HG03558 (cell line): ENCODE measurements at regions not wholly inside any gene's neighbourhood (a gene's known extent, or its start where the extent isn't known, plus 50 kb on each side); places are given as distances from the start of the nearest gene placed in this dataset.

Experiments used
- ATAC-seq: cut with Tn5 transposase; IDR thresholded peaks from one replicate; pipeline ENCODE4 v1.9.1; 2021; ENCODE audit warnings: moderate number of reproducible peaks; ENCODE audit not compliant: unreplicated experiment; ENCODE audit errors: extremely low read depth

- ATAC-seq: no peak
Measured at GRCh38 chr7:10688544-10688943, 285.1 kb upstream of the PHF14 start.

GRCh38 chr7:10696064-10696463 lies 277.6 kb upstream of the PHF14 start:
- ATAC-seq: no peak

- ATAC-seq: no peak
Measured at GRCh38 chr7:10703059-10703458, 270.6 kb upstream of the PHF14 start.

GRCh38 chr7:10703981-10704380 lies 269.7 kb upstream of the PHF14 start:
- no peak for ATAC-seq

GRCh38 chr7:10704653-10705052 lies 269.0 kb upstream of the PHF14 start:
- ATAC-seq: no peak

- ATAC-seq: peak; percentile 99
Measured at GRCh38 chr7:10706875-10707493, 266.7 kb upstream of the PHF14 start.

GRCh38 chr7:10707519-10707918 lies 266.2 kb upstream of the PHF14 start:
- no peak for ATAC-seq

- ATAC-seq: no peak
Measured at GRCh38 chr7:10708447-10708846, 265.2 kb upstream of the PHF14 start.

GRCh38 chr7:10718768-10719167 lies 254.9 kb upstream of the PHF14 start:
- ATAC-seq: no peak

GRCh38 chr7:10720042-10720441 lies 253.6 kb upstream of the PHF14 start:
- no peak for ATAC-seq

- ATAC-seq: no peak
Measured at GRCh38 chr7:10721289-10721688, 252.4 kb upstream of the PHF14 start.

GRCh38 chr7:10723832-10724231 lies 249.8 kb upstream of the PHF14 start:
- no peak for ATAC-seq

- ATAC-seq: no peak
Measured at GRCh38 chr7:10724449-10724848, 249.2 kb upstream of the PHF14 start.

GRCh38 chr7:10727636-10728035 lies 246.0 kb upstream of the PHF14 start:
- no peak for ATAC-seq

- ATAC-seq: no peak
Measured at GRCh38 chr7:10731253-10731773, 242.4 kb upstream of the PHF14 start.

- no peak for ATAC-seq
Measured at GRCh38 chr7:10733747-10734146, 239.9 kb upstream of the PHF14 start.

- ATAC-seq: no peak
Measured at GRCh38 chr7:10734595-10734994, 239.1 kb upstream of the PHF14 start.

GRCh38 chr7:10739401-10739800 lies 234.3 kb upstream of the PHF14 start:
- no peak for ATAC-seq

GRCh38 chr7:10740805-10741204 lies 232.9 kb upstream of the PHF14 start:
- ATAC-seq: no peak

GRCh38 chr7:10756981-10757380 lies 216.7 kb upstream of the PHF14 start:
- ATAC-seq: no peak

GRCh38 chr7:10759120-10759519 lies 214.6 kb upstream of the PHF14 start:
- ATAC-seq: no peak

- no peak for ATAC-seq
Measured at GRCh38 chr7:10767771-10768170, 205.9 kb upstream of the PHF14 start.
